Epithelial cell of prostate (primary cell): ENCODE measurements at regions not wholly inside any gene's neighbourhood (a gene's known extent, or its start where the extent isn't known, plus 50 kb on each side); places are given as distances from the start of the nearest gene placed in this dataset.
"Not testable (repeated sequence)": the region's sequence is repeated elsewhere in the genome, so short reads cannot be mapped to it uniquely, and the experiment has no call there.

Experiments used
- DNase-seq: peaks from one replicate; pipeline ENCODE4 v3.0.0-alpha.2; 2011; ENCODE audit warnings: low read depth, low spot score
- H3K27ac ChIP-seq: fragments of 450-650 bp; 2 replicates; pipeline ENCODE4 v1.5.1; 2017; ENCODE audit warnings: mild to moderate bottlenecking

- DNase-seq: no peak
- H3K27ac ChIP-seq: no peak overlapping the region
These were observed 74.3 kb upstream of the TNP1 start for GRCh38 chr2:216934151-216934550.

GRCh38 chr2:216932863-216933548 is 73.1 kb upstream of the TNP1 start:
- no peak for DNase-seq
- no peak overlapping the region for H3K27ac ChIP-seq

- DNase-seq: no peak
These were observed 72.4 kb upstream of the TNP1 start for GRCh38 chr2:216932113-216932862.

DNA sequence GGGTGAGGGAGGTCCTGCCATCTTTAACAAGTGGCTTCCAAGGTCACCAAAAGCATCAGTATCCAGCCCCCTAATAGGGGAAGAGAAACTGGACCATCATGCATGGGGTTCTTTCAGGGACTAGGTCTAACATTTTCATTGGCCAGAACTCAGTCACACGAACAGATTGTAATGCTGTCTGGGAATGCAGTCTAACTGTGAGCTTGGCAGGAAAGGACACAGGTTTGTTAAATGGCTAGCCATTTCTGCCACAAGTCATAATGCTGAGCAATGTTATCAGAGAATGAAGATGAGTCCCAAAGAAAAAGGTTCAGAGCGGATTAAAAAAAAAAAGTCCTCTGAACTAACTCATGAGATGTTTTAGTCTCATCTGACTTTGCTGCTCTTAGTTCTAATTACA is 70.9 kb upstream of the TNP1 start:
- H3K27ac ChIP-seq: no peak overlapping the region
- DNase-seq: no peak

More at GRCh38 chr2:216932113-216932862, 72.4 kb upstream of the TNP1 start:
- no peak overlapping the region for H3K27ac ChIP-seq

DNA sequence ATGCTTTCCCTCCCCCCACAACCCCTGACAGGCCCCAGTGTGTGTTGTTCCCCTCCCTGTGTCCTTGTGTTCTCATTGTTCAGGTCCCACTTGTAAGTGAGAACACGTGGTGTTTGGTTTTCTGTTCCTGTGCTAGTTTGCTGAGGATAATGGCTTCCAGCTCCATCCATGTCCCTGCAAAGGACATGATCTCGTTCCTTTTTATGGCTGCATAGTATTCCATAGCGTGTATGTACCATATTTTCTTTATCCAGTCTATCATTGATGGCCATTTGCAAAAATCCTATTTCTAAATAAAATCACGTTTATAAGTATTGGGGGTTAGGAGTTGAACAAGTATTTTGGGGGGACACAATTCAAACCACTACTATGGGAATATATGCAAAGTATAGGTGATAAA is 69.5 kb upstream of the TNP1 start:
- DNase-seq, H3K27ac ChIP-seq: not testable (repeated sequence)

- H3K27ac ChIP-seq: no peak overlapping the region
- DNase-seq: no peak
These were observed 67.3 kb upstream of the TNP1 start for GRCh38 chr2:216927163-216927562.

DNA sequence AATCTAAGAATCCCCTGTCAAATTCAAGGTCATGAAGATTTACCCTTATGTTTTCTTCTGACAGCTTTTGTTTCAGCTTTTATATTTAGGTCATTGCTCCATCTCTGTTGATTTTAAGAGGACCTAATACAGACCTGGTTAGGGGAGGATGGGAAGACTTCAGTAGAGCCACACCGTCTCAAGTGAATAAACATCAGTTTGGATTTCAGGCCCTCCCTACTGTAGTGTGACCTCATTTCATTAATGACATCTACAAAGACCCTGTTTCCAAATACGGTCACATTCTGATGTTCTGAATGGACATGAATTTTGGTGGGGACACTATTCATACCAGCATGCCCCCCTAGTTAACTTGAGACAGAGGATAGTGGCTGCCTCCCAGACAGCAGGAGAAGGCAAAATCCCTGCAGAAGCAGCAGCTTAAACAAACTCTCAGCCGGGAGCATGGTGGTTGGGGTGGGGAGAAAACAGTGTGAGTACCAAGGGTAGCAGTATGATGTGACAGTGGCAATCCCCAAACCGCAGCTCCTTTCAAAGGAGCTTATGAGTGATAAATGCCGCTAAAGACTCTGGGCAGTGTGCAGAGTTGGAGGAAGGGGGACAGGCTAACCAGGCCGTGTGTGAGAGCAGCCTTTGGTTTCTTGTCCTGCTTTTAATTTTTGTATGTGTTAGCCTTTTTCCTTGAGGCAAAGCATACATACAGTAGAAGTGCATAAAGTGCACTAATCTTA is 65.9 kb upstream of the TNP1 start:
- no peak for DNase-seq
- no peak overlapping the region for H3K27ac ChIP-seq

GRCh38 chr2:216925006-216925405 is 65.1 kb upstream of the TNP1 start:
- no peak for DNase-seq
- H3K27ac ChIP-seq: no peak overlapping the region

GRCh38 chr2:216923706-216924105 is 63.8 kb upstream of the TNP1 start:
- DNase-seq: no peak
- no peak overlapping the region for H3K27ac ChIP-seq

GRCh38 chr2:216922175-216922780 is 62.4 kb upstream of the TNP1 start:
- no peak for DNase-seq
- no peak overlapping the region for H3K27ac ChIP-seq

DNA sequence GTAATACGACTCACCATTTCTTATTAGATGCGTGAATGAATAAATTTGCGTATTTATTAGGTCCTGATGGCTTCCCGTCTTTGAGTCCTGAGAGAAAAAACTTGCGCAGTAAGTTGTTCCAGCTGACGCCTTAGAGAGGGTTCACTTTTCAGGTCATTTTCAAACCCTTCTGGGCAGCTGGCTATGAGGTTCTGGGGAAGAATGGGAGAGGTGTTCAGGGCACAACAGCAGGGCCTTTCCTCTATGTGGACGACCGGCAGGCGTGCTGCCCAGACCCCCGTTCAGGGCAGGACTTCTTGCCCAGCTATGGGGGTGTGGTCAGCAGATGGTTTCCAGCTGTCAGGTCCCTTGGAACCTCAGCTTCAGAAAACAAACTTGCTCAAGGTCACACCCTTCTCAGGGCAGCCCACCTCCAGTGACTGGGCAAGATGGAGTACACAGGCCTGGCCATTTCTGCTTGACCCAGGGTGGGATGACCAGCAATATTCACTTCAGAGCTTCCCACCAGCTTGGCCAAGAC is 61.1 kb upstream of the TNP1 start:
- DNase-seq: no peak
- H3K27ac ChIP-seq: no peak overlapping the region

GRCh38 chr2:216920143-216920876 is 60.4 kb upstream of the TNP1 start:
- H3K27ac ChIP-seq: no peak overlapping the region
- no peak for DNase-seq

- peak; percentile 14 for DNase-seq
- H3K27ac ChIP-seq: no peak overlapping the region
These were observed 58.3 kb upstream of the TNP1 start for GRCh38 chr2:216918088-216918680.

DNA sequence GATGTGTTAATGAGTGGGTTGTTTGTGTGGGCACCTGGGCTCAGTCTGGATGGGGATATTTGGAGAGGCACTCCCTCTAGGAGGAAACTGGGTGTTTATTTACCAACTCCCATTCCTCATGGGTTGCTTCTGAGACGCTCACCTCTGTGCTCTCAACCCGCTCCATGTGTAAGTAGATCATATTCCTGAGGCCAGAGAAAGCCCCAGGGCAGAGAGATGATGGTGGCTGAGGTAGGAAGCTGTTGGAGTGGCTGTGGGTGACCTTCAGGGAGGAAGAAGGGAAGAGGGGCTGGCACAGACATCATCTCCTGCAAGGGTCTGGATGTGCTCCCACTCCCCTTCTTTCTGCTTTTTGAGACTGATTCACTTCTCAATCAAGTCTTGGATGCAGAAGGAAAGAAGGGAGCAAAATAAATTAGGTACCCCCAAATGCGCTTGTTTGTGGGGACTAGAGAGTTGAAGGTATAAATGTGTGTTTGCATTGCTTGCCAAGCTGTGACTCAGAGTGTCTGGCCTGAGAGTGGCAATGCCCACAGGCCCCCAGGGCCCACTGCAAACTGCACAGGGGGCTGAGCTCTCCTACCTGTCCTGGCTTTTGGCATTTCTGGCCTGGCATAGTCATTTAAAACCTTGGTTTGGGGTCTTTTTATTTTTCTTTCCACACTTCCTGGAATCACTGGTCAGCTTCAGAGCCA is 57.2 kb upstream of the TNP1 start:
- no peak overlapping the region for H3K27ac ChIP-seq
- no peak for DNase-seq

DNA sequence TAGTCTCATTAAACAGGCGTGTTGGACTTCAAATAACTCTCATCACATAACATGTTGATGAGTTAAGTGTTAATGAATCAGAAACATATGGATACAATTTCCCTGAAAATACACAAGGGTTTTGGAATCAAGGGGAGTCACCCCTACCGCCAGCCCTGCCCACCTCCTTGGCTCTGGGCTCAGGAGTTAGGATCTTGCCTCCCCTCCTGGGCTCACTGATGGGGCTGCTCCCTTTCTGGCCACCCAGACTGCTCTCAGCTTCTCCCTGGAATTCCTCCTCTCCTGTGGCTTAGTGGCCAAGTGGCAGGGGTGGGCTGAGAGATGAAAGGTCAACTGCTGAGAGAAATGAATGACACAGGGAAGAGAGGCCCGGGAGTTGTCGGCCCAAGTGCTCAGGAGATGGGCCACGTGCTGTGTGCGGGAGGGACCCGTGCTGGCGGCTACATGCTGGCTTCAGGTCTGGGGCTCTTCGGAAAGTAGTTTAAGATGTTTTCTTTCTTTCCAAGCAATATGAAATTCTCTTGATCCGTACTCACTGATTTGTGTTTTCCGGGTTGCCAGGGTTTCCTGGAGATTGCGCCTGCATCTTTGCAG is 55.8 kb upstream of the TNP1 start:
- no peak for DNase-seq
- H3K27ac ChIP-seq: no peak overlapping the region

DNA sequence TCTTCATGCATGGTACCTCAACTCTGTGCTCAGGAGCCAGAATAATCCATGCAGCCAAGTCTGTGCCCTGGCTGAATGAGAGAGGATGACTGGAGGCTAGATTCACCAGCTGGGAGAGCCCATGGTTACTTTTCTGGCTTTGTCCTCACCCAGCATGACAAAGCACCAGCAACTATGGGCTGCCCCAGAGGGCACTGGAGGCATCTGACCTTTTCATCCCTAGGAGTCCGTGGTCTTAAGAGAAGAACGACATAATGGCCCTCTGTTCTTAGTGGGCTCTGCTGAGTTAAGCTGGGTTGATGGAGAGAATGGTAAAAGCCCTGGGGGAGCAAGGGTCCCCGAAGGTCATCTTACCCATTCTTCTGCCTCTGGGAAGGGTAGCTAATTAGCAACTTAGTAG is 54.6 kb upstream of the TNP1 start:
- H3K27ac ChIP-seq: no peak overlapping the region
- DNase-seq: no peak

DNA sequence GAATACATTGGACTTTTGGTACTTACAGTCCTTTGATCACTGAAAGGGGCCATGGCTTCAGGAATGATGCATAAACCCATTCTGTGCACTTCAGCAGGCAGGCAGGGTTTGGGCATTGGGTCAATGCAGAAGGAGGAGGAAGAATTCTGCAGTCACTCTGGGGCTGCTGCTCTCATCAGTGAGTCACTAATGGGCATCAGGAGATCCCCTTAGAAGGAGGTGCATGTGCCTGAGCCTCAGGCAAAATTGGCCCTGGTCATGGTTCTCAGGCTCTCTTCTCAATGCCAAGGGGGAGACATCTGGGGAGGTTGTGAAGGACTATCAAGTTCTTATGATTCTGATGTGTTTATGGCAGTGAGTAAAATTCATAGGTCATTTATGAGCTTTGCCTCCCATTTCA is 52.0 kb upstream of the TNP1 start:
- H3K27ac ChIP-seq: no peak overlapping the region
- no peak for DNase-seq

DNA sequence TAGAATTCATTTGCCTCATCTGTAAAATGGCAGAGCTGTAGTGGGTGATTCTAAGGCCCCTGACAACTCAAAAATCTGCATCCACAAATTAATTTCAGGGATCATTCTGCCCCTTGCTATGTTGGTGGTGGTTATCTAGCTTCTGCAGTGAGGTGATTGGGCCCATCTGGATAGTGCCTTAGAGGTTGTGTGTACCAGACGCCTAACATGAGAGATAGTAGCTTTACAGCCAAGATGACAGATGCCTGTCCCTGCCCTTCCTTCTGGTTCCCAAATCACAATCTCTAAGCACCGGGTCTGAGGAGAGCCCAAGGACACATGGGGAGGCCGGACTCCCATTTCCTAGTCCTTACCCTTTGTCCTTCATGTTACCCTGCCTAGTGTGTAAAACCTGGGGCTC is 51.1 kb upstream of the TNP1 start:
- H3K27ac ChIP-seq: no peak overlapping the region

More for the DNA sequence above, 51.1 kb upstream of the TNP1 start:
- no peak for DNase-seq
